H1 (cell line): ENCODE measurements at regions not wholly inside any gene's neighbourhood (a gene's known extent, or its start where the extent isn't known, plus 50 kb on each side); places are given as distances from the start of the nearest gene placed in this dataset.
A peak's percentile ranks its signal among the peaks of the same experiment; 100 is the strongest.

Source experiments
- CTCF ChIA-PET: fragments of 300-600 bp; sonication (Branson Sonifier 250); formaldehyde crosslinking; loops from one replicate; lab custom pipeline; 2021; ENCODE audit not compliant: partially characterized antibody; lab: Charles Lee
- POLR2A ChIA-PET: fragments of 300-600 bp; sonication (Branson Sonifier 250); formaldehyde crosslinking; loops from one replicate; lab custom pipeline; 2021; ENCODE audit warnings: inconsistent platforms; ENCODE audit not compliant: partially characterized antibody; lab: Charles Lee
- DNase-seq, 2 experiments: peaks; one replicate each; pipeline versions ENCODE4 v3.0.0 to v3.0.0-alpha.2; 2010 to 2022; ENCODE audit warnings: low spot score in 2 of 2, low read depth in 1 of 2, mixed read lengths in 1 of 2
- FAIRE-seq: peaks from 2 replicates; lab custom pipeline; 2011; peaks lifted over from hg19 to GRCh38; lab: Jason Lieb, UNC
- H2AFZ ChIP-seq: 2 replicates; pipeline ENCODE4 v1.8.1; 2012; ENCODE audit warnings: low read length, inconsistent platforms
- H2AK5ac ChIP-seq: 2 replicates; pipeline ENCODE4 v1.6.1; 2013; ENCODE audit warnings: low read depth, low read length
- H2BK120ac ChIP-seq: replicated peaks from 2 replicates; pipeline ENCODE3; 2013; ENCODE audit warnings: low read depth, low read length, inconsistent platforms
- H2BK12ac ChIP-seq: 2 replicates; pipeline ENCODE4 v1.6.1; 2013; ENCODE audit warnings: low read depth, low read length
- H2BK15ac ChIP-seq: 2 replicates; pipeline ENCODE4 v1.6.1; 2013; ENCODE audit warnings: low read length
- H2BK20ac ChIP-seq: 2 replicates; pipeline ENCODE4 v1.6.1; 2013; ENCODE audit warnings: low read length
- H2BK5ac ChIP-seq: 2 replicates; pipeline ENCODE4 v1.6.1; 2013; ENCODE audit warnings: low read depth, low read length
- H3K14ac ChIP-seq: 2 replicates; pipeline ENCODE4 v1.6.1; 2013; ENCODE audit warnings: inconsistent platforms; ENCODE audit not compliant: insufficient read length
- H3K18ac ChIP-seq: 2 replicates; pipeline ENCODE4 v1.6.1; 2013; ENCODE audit warnings: low read length; ENCODE audit errors: extremely low read depth
- H3K23ac ChIP-seq: 2 replicates; pipeline ENCODE4 v1.6.1; 2013; ENCODE audit warnings: inconsistent platforms; ENCODE audit not compliant: insufficient read length
- H3K23me2 ChIP-seq: 2 replicates; pipeline ENCODE4 v1.6.1; 2013; ENCODE audit warnings: low read depth, low read length
- H3K27ac ChIP-seq: 2 replicates; pipeline ENCODE4 v1.6.1; 2011; ENCODE audit warnings: low read depth, low read length, inconsistent platforms
- H3K27me3 ChIP-seq, 4 experiments: replicated peaks in 1 of 4; 1 replicate in 1 of 4; 2 replicates in 3 of 4; pipeline versions ENCODE4 v1.6.1 to v1.8.1; 2011 to 2013; ENCODE audit warnings: low read length in 3 of 4, mild to moderate bottlenecking in 3 of 4, inconsistent platforms in 2 of 4, mixed read lengths in 2 of 4, moderate library complexity in 1 of 4; ENCODE audit not compliant: control insufficient read depth in 3 of 4, insufficient read depth in 3 of 4; ENCODE audit errors: extremely low read depth in 1 of 4
- H3K36me3 ChIP-seq, 4 experiments: 2 replicates each; pipeline versions ENCODE4 v1.6.1 to v1.8.1; 2011 to 2013; ENCODE audit warnings: mild to moderate bottlenecking in 4 of 4, low read length in 3 of 4, moderate library complexity in 2 of 4, control low read depth in 1 of 4, inconsistent platforms in 1 of 4; ENCODE audit not compliant: insufficient read depth in 4 of 4, control insufficient read depth in 2 of 4
- H3K4ac ChIP-seq: replicated peaks from 2 replicates; pipeline ENCODE3; 2013; ENCODE audit warnings: low read length, low read depth, mixed read lengths, inconsistent platforms; ENCODE audit not compliant: insufficient read length
- H3K4me1 ChIP-seq, 4 experiments: replicated peaks in 1 of 4; 1 replicate in 1 of 4; 2 replicates in 3 of 4; pipeline versions ENCODE4 v1.6.1 to v1.8.1; 2011 to 2013; ENCODE audit warnings: low read length in 3 of 4, inconsistent platforms in 2 of 4, mixed read lengths in 1 of 4; ENCODE audit not compliant: insufficient read depth in 4 of 4, control insufficient read depth in 3 of 4
- H3K4me2 ChIP-seq, 2 experiments: 2 replicates each; pipeline versions ENCODE4 v1.6.1 to v1.8.1; 2011 to 2013; ENCODE audit warnings: low read depth in 2 of 2, low read length in 2 of 2, control low read depth in 1 of 2, inconsistent platforms in 1 of 2, mild to moderate bottlenecking in 1 of 2; ENCODE audit not compliant: insufficient read depth in 1 of 2
- H3K4me3 ChIP-seq, 4 experiments: fragments of 200-600, 300-600 bp in 1 of 4; sonication (generic), shearing (Covaris generic), sonication (Bioruptor Twin) in 1 of 4; 2 replicates each; pipeline versions ENCODE4 v1.5.1 to v1.8.1; 2011 to 2016; ENCODE audit warnings: low read length in 4 of 4, low read depth in 3 of 4, control low read depth in 2 of 4, inconsistent platforms in 2 of 4, mild to moderate bottlenecking in 2 of 4, mixed read lengths in 1 of 4, moderate library complexity in 1 of 4; ENCODE audit not compliant: insufficient read depth in 2 of 4; ENCODE audit errors: extremely low read depth in 1 of 4
- H3K56ac ChIP-seq: replicated peaks from 2 replicates; pipeline ENCODE3; 2013; ENCODE audit warnings: low read depth, mild to moderate bottlenecking, mixed read lengths, low read length, inconsistent platforms; ENCODE audit not compliant: insufficient read length
- H3K79me1 ChIP-seq: 2 replicates; pipeline ENCODE4 v1.6.1; 2013; ENCODE audit warnings: low read depth, low read length, control low read depth
- H3K79me2 ChIP-seq, 2 experiments: 2 replicates each; pipeline versions ENCODE4 v1.6.1 to v1.8.1; 2012 to 2013; ENCODE audit warnings: low read length in 2 of 2, mild to moderate bottlenecking in 2 of 2, inconsistent platforms in 1 of 2; ENCODE audit not compliant: insufficient read depth in 2 of 2, control insufficient read depth in 1 of 2
- H3K9ac ChIP-seq, 4 experiments: replicated peaks in 1 of 4; 1 replicate in 1 of 4; 2 replicates in 3 of 4; pipeline versions ENCODE4 v1.6.1 to v1.8.1; 2011 to 2013; ENCODE audit warnings: low read depth in 3 of 4, low read length in 3 of 4, control low read depth in 2 of 4, mild to moderate bottlenecking in 2 of 4, moderate library complexity in 2 of 4, inconsistent platforms in 1 of 4; ENCODE audit errors: extremely low read depth in 1 of 4
- H3K9me3 ChIP-seq, 2 experiments: 2 replicates each; pipeline versions ENCODE4 v1.6.1 to v1.8.1; 2012 to 2013; ENCODE audit warnings: mild to moderate bottlenecking in 2 of 2, moderate library complexity in 2 of 2, control low read depth in 1 of 2, inconsistent platforms in 1 of 2, low read depth in 1 of 2, low read length in 1 of 2, mixed read lengths in 1 of 2; ENCODE audit not compliant: insufficient read depth in 2 of 2
- H4K20me1 ChIP-seq, 2 experiments: replicated peaks in 1 of 2; 2 replicates each; pipeline versions ENCODE3 to v1.8.1; 2011 to 2013; ENCODE audit warnings: inconsistent platforms in 2 of 2, low read length in 2 of 2, mild to moderate bottlenecking in 1 of 2; ENCODE audit not compliant: insufficient read depth in 2 of 2, control insufficient read depth in 1 of 2
- H4K5ac ChIP-seq: 2 replicates; pipeline ENCODE4 v1.6.1; 2013; ENCODE audit warnings: low read length, low read depth, mixed read lengths, inconsistent platforms; ENCODE audit not compliant: insufficient read length
- H4K8ac ChIP-seq: 2 replicates; pipeline ENCODE4 v1.8.0; 2013; ENCODE audit warnings: mild to moderate bottlenecking, moderate library complexity, low read length, inconsistent platforms; ENCODE audit not compliant: insufficient read depth; ENCODE audit errors: extremely low read depth
- H4K91ac ChIP-seq: replicated peaks from 2 replicates; pipeline ENCODE3; 2013; ENCODE audit warnings: low read length, mixed read lengths, inconsistent platforms; ENCODE audit not compliant: insufficient read length
- BRCA1 ChIP-seq: IDR thresholded peaks from 2 replicates; pipeline ENCODE4 v1.6.1; 2012; ENCODE audit warnings: low read depth, low read length, improper control_type of control experiment
- CHD1 ChIP-seq: IDR thresholded peaks from 2 replicates; pipeline ENCODE4 v1.6.1; 2012; ENCODE audit warnings: low read depth, low read length, improper control_type of control experiment
- EGR1 ChIP-seq: IDR thresholded peaks from 2 replicates; pipeline ENCODE4 v1.6.1; 2011; ENCODE audit warnings: low read depth, low read length, borderline replicate concordance
- RFX5 ChIP-seq: IDR thresholded peaks from 2 replicates; pipeline ENCODE4 v1.6.1; 2011; ENCODE audit warnings: low read depth, low read length, improper control_type of control experiment, borderline replicate concordance
- TBP ChIP-seq: IDR thresholded peaks from 2 replicates; pipeline ENCODE4 v1.6.1; 2011; ENCODE audit warnings: low read depth, low read length, improper control_type of control experiment
- WGBS, 2 experiments: shearing (Covaris generic) in 1 of 2; methylation state at CpG; one replicate each; pipeline versions ENCODE4 v1.1.6 to v1.1.7; 2013 to 2015; ENCODE audit warnings: low lambda C conversion rate in 2 of 2, mixed read lengths in 2 of 2, inconsistent platforms in 1 of 2, low coverage in 1 of 2, missing lambda C conversion rate in 1 of 2; ENCODE audit not compliant: insufficient replicate concordance in 2 of 2, insufficient coverage in 1 of 2, insufficient read length in 1 of 2; ENCODE audit errors: extremely low coverage in 1 of 2, missing lambda C conversion rate in 1 of 2; 5-methylcytosine and 5-hydroxymethylcytosine counted together
- TF ChIP-seq, protein P1 (sequence below): IDR thresholded peaks from 2 replicates; pipeline ENCODE4 v1.6.1; 2011; ENCODE audit warnings: low read length, improper control_type of control experiment

DNA sequence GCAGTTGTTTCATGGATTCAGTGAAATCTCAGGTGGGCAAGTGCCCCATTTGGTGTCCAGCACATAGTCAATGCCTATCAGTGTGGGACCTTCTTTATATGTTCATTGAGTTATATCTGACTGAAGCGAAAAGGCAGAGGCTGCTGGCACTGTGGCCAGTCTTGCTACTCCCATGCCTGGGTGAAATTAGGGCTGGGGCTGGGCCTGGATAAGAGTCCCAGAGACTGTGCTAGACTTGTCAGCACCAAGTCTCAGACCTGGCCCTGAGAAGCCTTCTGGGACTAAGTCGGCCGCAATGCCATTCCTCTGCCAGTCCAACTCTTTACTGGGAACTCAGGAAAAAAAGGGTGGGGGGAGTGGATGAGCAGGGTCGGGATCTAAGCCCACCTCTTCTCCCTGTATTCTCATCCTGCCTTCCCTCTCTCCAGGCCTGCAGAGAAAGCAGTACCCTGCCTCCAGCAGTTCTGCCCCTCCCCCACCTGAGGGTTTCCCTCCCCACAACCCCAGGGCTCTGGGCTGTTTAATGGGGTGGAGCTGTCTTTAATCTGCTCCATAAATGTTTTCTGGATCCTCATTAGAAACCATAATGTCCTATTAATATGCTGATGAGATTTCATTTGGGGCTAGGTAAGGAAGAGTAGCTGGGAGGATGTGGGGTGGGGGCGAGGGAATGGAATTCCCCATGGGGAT, 153.5 kb upstream of the PJA1 start:
- Histone ChIP-seq H3K4me2 (peak overlapping the region in 1 of 2 experiments; percentile 8; a peak in 1 of 4 replicates), H3K4me1 (peaks cover 2 to 26% (median 10%) of the 10 kb centered on the region in 4 experiments; a peak in 5 of 7 replicates), H2AFZ (no peak overlapping the region)
- TF ChIP-seq RFX5 (no peak), EGR1 (no peak), TBP (no peak), CHD1 (no peak), BRCA1 (no peak)
- TF ChIP-seq, protein P1, sequence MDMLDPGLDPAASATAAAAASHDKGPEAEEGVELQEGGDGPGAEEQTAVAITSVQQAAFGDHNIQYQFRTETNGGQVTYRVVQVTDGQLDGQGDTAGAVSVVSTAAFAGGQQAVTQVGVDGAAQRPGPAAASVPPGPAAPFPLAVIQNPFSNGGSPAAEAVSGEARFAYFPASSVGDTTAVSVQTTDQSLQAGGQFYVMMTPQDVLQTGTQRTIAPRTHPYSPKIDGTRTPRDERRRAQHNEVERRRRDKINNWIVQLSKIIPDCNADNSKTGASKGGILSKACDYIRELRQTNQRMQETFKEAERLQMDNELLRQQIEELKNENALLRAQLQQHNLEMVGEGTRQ = no peak

More for the DNA sequence above, 153.5 kb upstream of the PJA1 start:
- peaks cover 0 to 4% (median 0%) of the 10 kb centered on the region in 4 experiments; a peak in 1 of 7 replicates for H3K27me3 ChIP-seq
- H3K9me3 ChIP-seq = no peaks in the 10 kb centered on the region
- no peak overlapping the region for H4K91ac ChIP-seq
- H2BK20ac ChIP-seq = no peak overlapping the region
- H4K20me1 ChIP-seq = no peaks in the 10 kb centered on the region
- no peak overlapping the region for H3K23ac ChIP-seq
- H4K5ac ChIP-seq = no peak overlapping the region
- H3K36me3 ChIP-seq = no peaks in the 10 kb centered on the region
- no peak overlapping the region for H3K27ac ChIP-seq
- no peak overlapping the region for H3K9ac ChIP-seq
- ChIA-PET CTCF (no interaction called here), POLR2A (no interaction called here)
- no peak overlapping the region for H3K56ac ChIP-seq
- H2BK120ac ChIP-seq = no peak overlapping the region
- no peak overlapping the region for H3K18ac ChIP-seq
- H2BK15ac ChIP-seq = no peak overlapping the region
- DNase-seq (no peak), FAIRE-seq (no peak)
- H3K4me3 ChIP-seq = no peak overlapping the region
- H3K14ac ChIP-seq = no peak overlapping the region
- H3K79me2 ChIP-seq = no peaks in the 10 kb centered on the region
- no peak overlapping the region for H2BK12ac ChIP-seq
- no peaks in the 10 kb centered on the region for H3K79me1 ChIP-seq
- H3K4ac ChIP-seq = no peak overlapping the region
- H2BK5ac ChIP-seq = no peak overlapping the region
- no peak overlapping the region for H4K8ac ChIP-seq
- WGBS, 2 experiments = 63% methylated on average over 1 of the region's 5 CpGs; no CpG with 5 or more reads in 1 of the 2 experiments
- H3K23me2 ChIP-seq = no peaks in the 10 kb centered on the region; the same call in 1 of the 2 replicates
- no peak overlapping the region for H2AK5ac ChIP-seq
